ENCODE measurements at regions not wholly inside any gene's neighbourhood (a gene's known extent, or its start where the extent isn't known, plus 50 kb on each side); places are given as distances from the start of the nearest gene placed in this dataset.

DNA sequence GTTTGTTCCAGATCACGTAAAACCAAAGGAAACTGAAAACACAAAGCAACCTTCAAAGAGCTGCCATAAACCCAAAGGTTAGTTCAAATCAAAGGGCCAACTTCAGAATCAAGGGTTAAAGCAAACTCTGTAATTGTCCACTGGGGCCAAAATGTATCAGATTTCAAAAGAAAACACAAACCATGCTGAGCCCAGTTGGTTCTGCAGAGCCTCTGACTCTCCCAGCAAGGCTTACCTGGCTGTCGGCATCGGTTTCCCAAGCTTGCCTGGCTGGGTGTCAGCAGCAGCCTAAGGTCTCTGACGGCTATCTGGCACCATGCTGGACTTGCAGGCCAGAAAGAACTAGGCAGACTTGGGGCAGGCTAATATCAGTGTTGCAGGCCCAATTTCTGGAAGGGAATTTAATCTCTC lies 125.3 kb downstream of the DAD1 start:
- Histone ChIP-seq H3K27ac (ENCODE audit: control insufficient read depth, insufficient read depth, low read length) (no peak overlapping the region), H3K9me1 (ENCODE audit: control insufficient read depth, extremely low read depth, insufficient read depth, low read length) (no peaks in the 10 kb centered on the region), H3K4me3 (ENCODE audit: control insufficient read depth in 2 of 3, extremely low read depth in 1 of 3, insufficient read depth in 2 of 3, low read depth in 1 of 3, low read length in 3 of 3) (no peak overlapping the region), H3K36me3 (ENCODE audit: control insufficient read depth in 2 of 2, extremely low read depth in 1 of 2, insufficient read depth in 2 of 2, low read length in 2 of 2) (no peaks in the 10 kb centered on the region), H3K4me2 (ENCODE audit: control insufficient read depth, extremely low read depth, insufficient read depth, low read depth, low read length) (no peak overlapping the region), H3K9ac (ENCODE audit: control insufficient read depth, extremely low read depth, insufficient read depth, low read length) (no peak overlapping the region), H3K4me1 (ENCODE audit: control insufficient read depth, extremely low read depth, insufficient read depth, low read length) (peaks cover 10% of the 10 kb centered on the region), H3K27me3 (ENCODE audit: control insufficient read depth, extremely low read depth, insufficient read depth, low read length) (no peaks in the 10 kb centered on the region), H2AFZ (ENCODE audit: control insufficient read depth, low read length) (no peak overlapping the region), H4K20me1 (ENCODE audit: control insufficient read depth, extremely low read depth, insufficient read depth, low read length) (no peaks in the 10 kb centered on the region), H3K9me3 (ENCODE audit: control insufficient read depth, low read depth, low read length) (no peaks in the 10 kb centered on the region), H3K79me2 (ENCODE audit: control insufficient read depth, insufficient read depth, low read length) (no peaks in the 10 kb centered on the region)
- DNase-seq (ENCODE audit: low read depth, low spot score) (no peak), FAIRE-seq (no peak)
- dilution Hi-C loops (cut with MboI; ENCODE audit: extremely low pct_ligation_motif_present, low sequenced_read_pairs) = no loop called here
- TF ChIP-seq, protein P1, sequence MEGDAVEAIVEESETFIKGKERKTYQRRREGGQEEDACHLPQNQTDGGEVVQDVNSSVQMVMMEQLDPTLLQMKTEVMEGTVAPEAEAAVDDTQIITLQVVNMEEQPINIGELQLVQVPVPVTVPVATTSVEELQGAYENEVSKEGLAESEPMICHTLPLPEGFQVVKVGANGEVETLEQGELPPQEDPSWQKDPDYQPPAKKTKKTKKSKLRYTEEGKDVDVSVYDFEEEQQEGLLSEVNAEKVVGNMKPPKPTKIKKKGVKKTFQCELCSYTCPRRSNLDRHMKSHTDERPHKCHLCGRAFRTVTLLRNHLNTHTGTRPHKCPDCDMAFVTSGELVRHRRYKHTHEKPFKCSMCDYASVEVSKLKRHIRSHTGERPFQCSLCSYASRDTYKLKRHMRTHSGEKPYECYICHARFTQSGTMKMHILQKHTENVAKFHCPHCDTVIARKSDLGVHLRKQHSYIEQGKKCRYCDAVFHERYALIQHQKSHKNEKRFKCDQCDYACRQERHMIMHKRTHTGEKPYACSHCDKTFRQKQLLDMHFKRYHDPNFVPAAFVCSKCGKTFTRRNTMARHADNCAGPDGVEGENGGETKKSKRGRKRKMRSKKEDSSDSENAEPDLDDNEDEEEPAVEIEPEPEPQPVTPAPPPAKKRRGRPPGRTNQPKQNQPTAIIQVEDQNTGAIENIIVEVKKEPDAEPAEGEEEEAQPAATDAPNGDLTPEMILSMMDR (optimal IDR thresholded peaks at IDR 0.05 in 1 of 3, IDR thresholded peaks at IDR 0.05 in 1 of 3, conservative IDR thresholded peaks at IDR 0.05 in 1 of 3; ENCODE audit: extremely low read depth in 1 of 3, insufficient read depth in 2 of 3, low read length in 3 of 3) = no peak
- TF ChIP-seq EZH2 (IDR thresholded peaks at IDR 0.05; ENCODE audit: low read length) = no peak

- Histone ChIP-seq H3K9me3 (ENCODE audit: control insufficient read depth, low read depth, low read length) (no peaks in the 10 kb centered on the region), H3K27ac (ENCODE audit: control insufficient read depth, insufficient read depth, low read length) (no peak overlapping the region), H3K9me1 (ENCODE audit: control insufficient read depth, extremely low read depth, insufficient read depth, low read length) (no peaks in the 10 kb centered on the region), H3K27me3 (ENCODE audit: control insufficient read depth, extremely low read depth, insufficient read depth, low read length) (no peaks in the 10 kb centered on the region), H3K4me1 (ENCODE audit: control insufficient read depth, extremely low read depth, insufficient read depth, low read length) (peaks cover 10% of the 10 kb centered on the region), H3K9ac (ENCODE audit: control insufficient read depth, extremely low read depth, insufficient read depth, low read length) (no peak overlapping the region), H4K20me1 (ENCODE audit: control insufficient read depth, extremely low read depth, insufficient read depth, low read length) (no peaks in the 10 kb centered on the region), H3K79me2 (ENCODE audit: control insufficient read depth, insufficient read depth, low read length) (no peaks in the 10 kb centered on the region), H3K36me3 (ENCODE audit: control insufficient read depth in 2 of 2, extremely low read depth in 1 of 2, insufficient read depth in 2 of 2, low read length in 2 of 2) (no peaks in the 10 kb centered on the region), H2AFZ (ENCODE audit: control insufficient read depth, low read length) (no peak overlapping the region), H3K4me3 (ENCODE audit: control insufficient read depth in 2 of 3, extremely low read depth in 1 of 3, insufficient read depth in 2 of 3, low read depth in 1 of 3, low read length in 3 of 3) (no peak overlapping the region), H3K4me2 (ENCODE audit: control insufficient read depth, extremely low read depth, insufficient read depth, low read depth, low read length) (no peak overlapping the region)
- FAIRE-seq (no peak), DNase-seq (ENCODE audit: low read depth, low spot score) (no peak)
- dilution Hi-C loops (cut with MboI; ENCODE audit: extremely low pct_ligation_motif_present, low sequenced_read_pairs) = no loop called here
- TF ChIP-seq, protein P1 (optimal IDR thresholded peaks at IDR 0.05 in 1 of 3, IDR thresholded peaks at IDR 0.05 in 1 of 3, conservative IDR thresholded peaks at IDR 0.05 in 1 of 3; ENCODE audit: extremely low read depth in 1 of 3, insufficient read depth in 2 of 3, low read length in 3 of 3) = no peak
- no peak for TF ChIP-seq EZH2 (IDR thresholded peaks at IDR 0.05; ENCODE audit: low read length)
Measured at GRCh38 chr14:22462923-22463322, 126.1 kb downstream of the DAD1 start.
